Fibroblast of lung (primary cell): ENCODE measurements at regions not wholly inside any gene's neighbourhood (a gene's known extent, or its start where the extent isn't known, plus 50 kb on each side); places are given as distances from the start of the nearest gene placed in this dataset.
A peak's percentile ranks its signal among the peaks of the same experiment; 100 is the strongest.

Experiments
- CTCF ChIP-seq, 2 donors: IDR thresholded peaks in 1 of 2; conservative IDR thresholded peaks in 1 of 2; 1 replicate in 1 of 2; 2 replicates in 1 of 2; pipeline ENCODE4 v1.5.1; 2011 to 2012; ENCODE audit warnings: low read length in 2 of 2, control low read depth in 1 of 2, inconsistent platforms in 1 of 2, low read depth in 1 of 2, mild to moderate bottlenecking in 1 of 2
- EZH2 ChIP-seq: IDR thresholded peaks from 2 replicates; pipeline ENCODE4 v1.5.1; 2012; ENCODE audit warnings: low read length, control low read depth, mild to moderate bottlenecking; ENCODE audit errors: missing control alignments

- TF ChIP-seq CTCF (conservative IDR thresholded peaks at IDR 0.05 in 1 of 2, IDR thresholded peaks at IDR 0.05 in 1 of 2; ENCODE audit: low read depth in 1 of 2, low read length in 2 of 2) (peak in 1 of 2 donors; percentile 25), EZH2 (no peak)
These were observed 150.6 kb downstream of the RPS12 start for GRCh38 chr6:132964868-132965382.
